Panc1 (cell line): ENCODE measurements at regions not wholly inside any gene's neighbourhood (a gene's known extent, or its start where the extent isn't known, plus 50 kb on each side); places are given as distances from the start of the nearest gene placed in this dataset.

Experiments used
- ATAC-seq: fragments of 200-7000 bp; cut with Tn5 transposase; 2 replicates; pipeline ENCODE4 v1.9.1; 2020; ENCODE audit warnings: mild to moderate bottlenecking, moderate library complexity
- BruUV-seq: library from RNA; stranded (reverse); fragments of 400-500 nt; replicated peaks from 2 replicates; lab custom pipeline; 2021; lab: Mats Ljungman, UMichigan
- CTCF ChIA-PET: fragments of 300-600 bp; sonication (Branson Sonifier 250); formaldehyde crosslinking; loops from one replicate; lab custom pipeline; 2022; ENCODE audit warnings: antibody characterized with exemption; lab: Charles Lee
- POLR2A ChIA-PET: fragments of 300-600 bp; sonication (Branson Sonifier 250); formaldehyde crosslinking; loops from one replicate; lab custom pipeline; 2022; ENCODE audit warnings: antibody characterized with exemption; lab: Charles Lee
- DNase-seq: peaks from one replicate; pipeline ENCODE4 v3.0.0-alpha.2; 2010; ENCODE audit warnings: low read depth, low spot score
- H3K27ac ChIP-seq: 2 replicates; pipeline ENCODE4 v1.5.1; 2011; ENCODE audit warnings: mild to moderate bottlenecking, low read length, inconsistent platforms
- H3K27me3 ChIP-seq: fragments of 200-500 bp; sonication (Bioruptor generic); 2 replicates; pipeline ENCODE4 v1.6.0; 2014; ENCODE audit warnings: low read length, inconsistent platforms; ENCODE audit not compliant: control insufficient read depth, insufficient read depth
- H3K36me3 ChIP-seq: fragments of 200-500 bp; sonication (Bioruptor generic); 2 replicates; pipeline ENCODE4 v1.5.1; 2014; ENCODE audit warnings: inconsistent platforms, mild to moderate bottlenecking, low read length, moderate library complexity; ENCODE audit not compliant: control insufficient read depth, insufficient read depth
- H3K4me1 ChIP-seq: 2 replicates; pipeline ENCODE4 v1.5.1; 2011; ENCODE audit warnings: inconsistent platforms, mild to moderate bottlenecking, low read length, moderate library complexity; ENCODE audit not compliant: control insufficient read depth, insufficient read depth
- H3K4me3 ChIP-seq, 2 experiments: 2 replicates each; pipeline ENCODE4 v1.5.1; 2011 to 2012; ENCODE audit warnings: low read depth in 2 of 2, low read length in 2 of 2, mild to moderate bottlenecking in 2 of 2, inconsistent platforms in 1 of 2, moderate library complexity in 1 of 2
- H3K9me3 ChIP-seq: fragments of 200-500 bp; sonication (Bioruptor generic); 2 replicates; pipeline ENCODE4 v1.5.1; 2014; ENCODE audit warnings: low read depth, mild to moderate bottlenecking, inconsistent platforms, low read length, moderate library complexity; ENCODE audit not compliant: control insufficient read depth, insufficient read depth
- CTCF ChIP-seq: fragments of 450-650 bp; IDR thresholded peaks from 2 replicates; pipeline ENCODE4 v1.5.1; 2017; ENCODE audit warnings: mild to moderate bottlenecking
- POLR2AphosphoS5 ChIP-seq: IDR thresholded peaks from 2 replicates; pipeline ENCODE4 v1.6.1; 2012; ENCODE audit warnings: mild to moderate bottlenecking, low read depth, low read length, moderate library complexity
- REST ChIP-seq, 2 experiments: IDR thresholded peaks; 2 replicates each; pipeline ENCODE4 v1.6.1; 2011 to 2012; ENCODE audit warnings: low read depth in 2 of 2, control low read depth in 1 of 2, low read length in 1 of 2, mild to moderate bottlenecking in 1 of 2, moderate library complexity in 1 of 2; ENCODE audit not compliant: insufficient read depth in 1 of 2
- SIN3A ChIP-seq: IDR thresholded peaks from 2 replicates; pipeline ENCODE4 v1.6.1; 2012; ENCODE audit warnings: low read depth, mild to moderate bottlenecking, low read length, moderate library complexity, borderline replicate concordance; ENCODE audit not compliant: insufficient read depth
- TCF7L2 ChIP-seq: IDR thresholded peaks from 2 replicates; pipeline ENCODE4 v1.6.1; 2011; ENCODE audit warnings: mild to moderate bottlenecking, low read depth, low read length, inconsistent platforms
- in situ Hi-C: cut with HindIII; loops from 2 replicates; pipeline ENCODE4 v1.10.0; 2016; ENCODE audit warnings: low sequenced_read_pairs, low pct_unique_long_range_greater_than_20kb
- intact Hi-C: fragments of 100-400 bp; cut with micrococcal nuclease; formaldehyde crosslinking; loops from one replicate; pipeline ENCODE4 v1.10.0; 2022; ENCODE audit not compliant: unreplicated experiment

GRCh38 chr10:85148693-85149640 is 820.6 kb downstream of the CCSER2 start:
- intact Hi-C loops, result no loop called here
- ATAC-seq, result no peak
- in situ Hi-C loops, result no loop called here
- TF ChIP-seq CTCF (no peak), TCF7L2 (no peak), SIN3A (no peak), REST (IDR thresholded peaks at IDR 0.05; ENCODE audit: insufficient read depth in 1 of 2, low read depth in 2 of 2, low read length in 1 of 2) (no peak), POLR2AphosphoS5 (no peak)
- ChIA-PET CTCF (no interaction called here), POLR2A (no interaction called here)
- DNase-seq, result no peak
- Histone ChIP-seq H3K4me1 (no peaks in the 10 kb centered on the region), H3K9me3 (no peaks in the 10 kb centered on the region), H3K36me3 (no peaks in the 10 kb centered on the region), H3K27me3 (peaks cover 5% of the 10 kb centered on the region; the same call in 1 of the 2 replicates), H3K27ac (no peak overlapping the region), H3K4me3 (no peak overlapping the region)
- BruUV-seq, result no TSS peak

GRCh38 chr10:85149766-85150165 is 821.4 kb downstream of the CCSER2 start:
- Histone ChIP-seq H3K36me3 (no peaks in the 10 kb centered on the region), H3K4me3 (no peak overlapping the region), H3K9me3 (no peaks in the 10 kb centered on the region), H3K27ac (no peak overlapping the region), H3K27me3 (peaks cover 5% of the 10 kb centered on the region; the same call in 1 of the 2 replicates), H3K4me1 (no peaks in the 10 kb centered on the region)
- no peak for TF ChIP-seq SIN3A
- BruUV-seq, result no TSS peak
- DNase-seq (no peak), ATAC-seq (no peak)
- ChIA-PET POLR2A (no interaction called here), CTCF (no interaction called here)
- in situ Hi-C loops (no loop called here), intact Hi-C loops (no loop called here)

GRCh38 chr10:85151506-85151905 is 823.1 kb downstream of the CCSER2 start:
- Histone ChIP-seq H3K36me3 (no peaks in the 10 kb centered on the region), H3K4me1 (no peaks in the 10 kb centered on the region), H3K9me3 (no peaks in the 10 kb centered on the region), H3K4me3 (no peak overlapping the region), H3K27ac (no peak overlapping the region), H3K27me3 (peaks cover 5% of the 10 kb centered on the region; the same call in 1 of the 2 replicates)
- no TSS peak for BruUV-seq
- ChIA-PET CTCF (interaction anchor here (0.7 kb wide), 1 partner anchor 10 kb away, joined by 4 read pairs; no protein-coding TSS in a partner anchor), POLR2A (no interaction called here)
- ATAC-seq, result no peak
- no peak for TF ChIP-seq SIN3A
- TF ChIP-seq REST (IDR thresholded peaks at IDR 0.05; ENCODE audit: insufficient read depth in 1 of 2, low read depth in 2 of 2, low read length in 1 of 2), result no peak
- no peak for TF ChIP-seq POLR2AphosphoS5
- TF ChIP-seq CTCF, result no peak
- TF ChIP-seq TCF7L2, result no peak
- no peak for DNase-seq
- in situ Hi-C loops, result no loop called here
- intact Hi-C loops, result no loop called here
